Neural crest cell (in vitro differentiated cells): ENCODE measurements at regions not wholly inside any gene's neighbourhood (a gene's known extent, or its start where the extent isn't known, plus 50 kb on each side); places are given as distances from the start of the nearest gene placed in this dataset.
"Not testable (repeated sequence)": the region's sequence is repeated elsewhere in the genome, so short reads cannot be mapped to it uniquely, and the experiment has no call there.

ENCODE experiments used
- DNase-seq: peaks from one replicate; pipeline ENCODE4 v3.0.0; 2021; ENCODE audit warnings: low read depth, mixed read lengths, low spot score
- H3K27ac Mint-ChIP-seq: one replicate; pipeline ENCODE4 v1.8.0; 2021; ENCODE audit warnings: mild to moderate bottlenecking, mixed read lengths; ENCODE audit not compliant: unreplicated experiment
- H3K27me3 Mint-ChIP-seq: 2 replicates; pipeline ENCODE4 v1.8.0; 2021; ENCODE audit warnings: low read depth, mild to moderate bottlenecking, mixed read lengths
- H3K36me3 Mint-ChIP-seq: 2 replicates; pipeline ENCODE4 v1.8.0; 2021; ENCODE audit warnings: low read depth, mild to moderate bottlenecking, mixed read lengths
- H3K4me1 Mint-ChIP-seq: 2 replicates; pipeline ENCODE4 v1.8.0; 2021; ENCODE audit warnings: mixed read lengths
- H3K4me3 Mint-ChIP-seq: one replicate; pipeline ENCODE4 v1.8.0; 2021; ENCODE audit warnings: mild to moderate bottlenecking, mixed read lengths
- H3K9me3 Mint-ChIP-seq: 2 replicates; pipeline ENCODE4 v1.8.0; 2021; ENCODE audit warnings: mixed read lengths
- TF ChIP-seq, protein P1 (sequence below): fragments of 200-600 bp; sonication (generic); conservative IDR thresholded peaks from 2 replicates; pipeline ENCODE4 v1.5.0; 2021; ENCODE audit warnings: antibody characterized with exemption, mild to moderate bottlenecking

DNA sequence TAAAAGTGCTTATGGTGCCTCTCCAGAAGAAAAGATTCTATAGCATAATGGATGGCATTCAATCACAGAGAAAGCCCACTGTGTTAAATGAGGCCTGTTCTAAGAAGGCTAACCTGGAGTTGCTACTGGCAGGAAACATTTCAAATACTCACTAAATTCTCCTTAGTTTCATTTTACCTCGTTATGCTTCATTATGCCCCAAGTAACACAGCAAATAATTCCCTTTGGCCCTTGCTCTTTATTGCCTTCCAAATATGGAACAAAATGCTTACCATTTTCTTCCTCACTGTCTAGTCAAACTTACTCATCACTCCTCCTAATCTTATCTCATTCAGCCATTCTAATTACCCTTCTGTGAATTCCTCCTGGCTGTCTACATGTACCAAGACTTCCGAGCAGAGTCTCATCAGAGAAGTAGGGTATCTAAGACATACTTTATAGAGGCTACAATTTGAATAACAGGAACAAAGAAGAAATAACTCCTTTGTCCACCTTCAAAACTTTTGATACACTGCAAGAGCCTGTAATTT, 292.1 kb upstream of the CLEC14A start:
- H3K4me3 Mint-ChIP-seq: no peak overlapping the region
- H3K27ac Mint-ChIP-seq: no peak overlapping the region
- H3K4me1 Mint-ChIP-seq: peaks cover 20% of the 10 kb centered on the region

DNA sequence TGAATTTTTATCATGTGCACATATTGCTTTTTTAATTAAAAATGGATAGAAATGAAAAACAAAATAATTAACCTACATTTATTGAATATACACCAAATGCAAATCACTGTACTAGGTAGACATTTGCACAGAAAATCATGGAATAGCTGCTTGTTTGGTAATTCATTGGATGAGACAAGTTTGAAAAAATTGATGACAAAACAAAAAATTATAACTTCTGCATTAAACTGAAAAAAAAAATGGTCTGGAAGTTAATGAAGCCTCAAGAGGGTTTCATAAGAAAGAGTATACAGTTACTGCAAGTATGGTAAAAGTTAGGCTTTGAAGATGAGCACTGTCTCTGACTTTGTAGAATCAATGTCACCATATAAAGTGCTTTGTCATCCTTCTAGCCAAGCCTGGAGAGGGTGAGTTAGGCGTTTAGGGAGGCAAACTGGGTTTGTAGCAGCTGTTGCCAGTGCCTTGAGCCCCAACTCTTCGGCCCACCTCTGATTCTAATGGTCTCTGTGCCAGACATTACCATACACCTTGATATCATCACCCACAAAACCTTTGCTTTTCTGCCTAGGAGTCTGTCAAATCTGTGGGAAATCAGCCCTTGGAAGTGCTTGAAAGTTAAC, 291.1 kb upstream of the CLEC14A start:
- Mint-ChIP-seq H3K27me3 (no peaks in the 10 kb centered on the region), H3K36me3 (no peaks in the 10 kb centered on the region)

More for the DNA sequence above, 292.1 kb upstream of the CLEC14A start:
- Mint-ChIP-seq H3K9me3 (peaks cover 4% of the 10 kb centered on the region), H3K27me3 (no peaks in the 10 kb centered on the region), H3K36me3 (no peaks in the 10 kb centered on the region)
- TF ChIP-seq, protein P1, sequence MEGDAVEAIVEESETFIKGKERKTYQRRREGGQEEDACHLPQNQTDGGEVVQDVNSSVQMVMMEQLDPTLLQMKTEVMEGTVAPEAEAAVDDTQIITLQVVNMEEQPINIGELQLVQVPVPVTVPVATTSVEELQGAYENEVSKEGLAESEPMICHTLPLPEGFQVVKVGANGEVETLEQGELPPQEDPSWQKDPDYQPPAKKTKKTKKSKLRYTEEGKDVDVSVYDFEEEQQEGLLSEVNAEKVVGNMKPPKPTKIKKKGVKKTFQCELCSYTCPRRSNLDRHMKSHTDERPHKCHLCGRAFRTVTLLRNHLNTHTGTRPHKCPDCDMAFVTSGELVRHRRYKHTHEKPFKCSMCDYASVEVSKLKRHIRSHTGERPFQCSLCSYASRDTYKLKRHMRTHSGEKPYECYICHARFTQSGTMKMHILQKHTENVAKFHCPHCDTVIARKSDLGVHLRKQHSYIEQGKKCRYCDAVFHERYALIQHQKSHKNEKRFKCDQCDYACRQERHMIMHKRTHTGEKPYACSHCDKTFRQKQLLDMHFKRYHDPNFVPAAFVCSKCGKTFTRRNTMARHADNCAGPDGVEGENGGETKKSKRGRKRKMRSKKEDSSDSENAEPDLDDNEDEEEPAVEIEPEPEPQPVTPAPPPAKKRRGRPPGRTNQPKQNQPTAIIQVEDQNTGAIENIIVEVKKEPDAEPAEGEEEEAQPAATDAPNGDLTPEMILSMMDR: no peak
- no peak for DNase-seq

DNA sequence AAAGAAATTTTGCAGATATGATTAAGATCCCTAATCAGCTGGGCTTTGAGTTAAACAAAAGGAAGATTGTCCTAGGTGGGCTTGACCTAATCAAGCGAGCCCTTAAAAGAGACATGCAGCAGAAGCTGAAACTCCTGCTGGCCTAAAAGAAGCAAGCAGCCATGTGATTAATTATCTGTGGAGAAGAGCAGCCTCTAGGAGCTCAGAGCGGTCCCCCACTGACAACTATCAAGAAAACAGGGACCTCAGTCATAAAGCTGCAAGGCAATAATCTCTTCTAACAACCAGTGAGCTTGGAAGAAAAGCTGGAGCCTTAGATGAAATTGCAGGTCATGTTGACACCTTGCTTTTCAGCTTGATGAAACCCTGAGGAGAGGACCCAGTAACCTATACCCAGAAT, 288.9 kb upstream of the CLEC14A start:
- Mint-ChIP-seq H3K27me3 (no peaks in the 10 kb centered on the region), H3K4me3 (no peak overlapping the region), H3K27ac (no peak overlapping the region), H3K9me3 (peaks cover 4% of the 10 kb centered on the region), H3K36me3 (no peaks in the 10 kb centered on the region), H3K4me1 (peaks cover 20% of the 10 kb centered on the region)
- TF ChIP-seq, protein P1: no peak
- DNase-seq: no peak

More for the DNA sequence above, 291.1 kb upstream of the CLEC14A start:
- TF ChIP-seq, protein P1: no peak
- no peak overlapping the region for H3K4me3 Mint-ChIP-seq
- H3K27ac Mint-ChIP-seq: no peak overlapping the region
- H3K9me3 Mint-ChIP-seq: peaks cover 4% of the 10 kb centered on the region
- DNase-seq: no peak
- H3K4me1 Mint-ChIP-seq: peaks cover 20% of the 10 kb centered on the region

DNA sequence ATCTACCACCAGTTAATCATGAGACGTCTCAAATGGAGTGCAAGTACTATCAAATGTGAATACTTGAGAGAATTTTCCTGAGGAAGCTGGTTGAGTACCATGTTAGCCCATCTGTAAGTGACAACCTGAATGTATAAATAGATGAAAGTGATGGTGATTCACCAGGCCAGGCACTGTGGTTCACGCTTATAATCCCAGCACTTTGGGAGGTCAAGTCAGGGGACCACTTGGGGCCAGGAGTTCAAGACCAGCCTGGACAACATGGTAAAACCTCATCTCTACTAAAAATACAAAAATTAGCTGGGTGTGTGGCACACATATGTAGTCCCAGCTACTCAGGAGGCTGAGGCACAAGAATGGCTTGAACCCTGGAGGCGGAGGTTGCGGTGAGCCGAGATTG, 288.0 kb upstream of the CLEC14A start:
- not testable (repeated sequence) for DNase-seq, H3K27me3 Mint-ChIP-seq, H3K4me3 Mint-ChIP-seq, H3K36me3 Mint-ChIP-seq, H3K9me3 Mint-ChIP-seq, H3K27ac Mint-ChIP-seq
- peaks cover 20% of the 10 kb centered on the region for H3K4me1 Mint-ChIP-seq

DNA sequence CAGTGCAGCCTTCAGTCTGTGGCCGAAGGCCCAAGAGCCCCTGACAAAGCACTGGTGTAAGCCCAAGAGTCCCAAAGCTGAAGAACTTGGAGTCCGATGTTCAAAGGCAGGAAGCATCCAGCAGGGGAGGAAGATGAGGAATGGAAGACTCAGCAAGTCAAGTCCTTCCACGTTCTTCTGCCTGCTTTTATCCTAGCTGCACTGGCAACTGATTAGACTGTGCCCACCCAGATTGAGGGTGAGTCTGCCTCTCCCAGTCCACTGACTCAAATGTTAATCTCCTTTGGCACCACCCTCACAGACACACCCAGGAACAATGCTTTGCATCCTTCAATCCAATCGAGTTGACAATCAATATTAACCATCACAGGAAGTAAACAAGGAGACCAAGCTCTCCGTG, 282.2 kb upstream of the CLEC14A start:
- H3K4me1 Mint-ChIP-seq, H3K9me3 Mint-ChIP-seq, H3K27me3 Mint-ChIP-seq, DNase-seq, H3K36me3 Mint-ChIP-seq, H3K27ac Mint-ChIP-seq, H3K4me3 Mint-ChIP-seq: not testable (repeated sequence)

DNA sequence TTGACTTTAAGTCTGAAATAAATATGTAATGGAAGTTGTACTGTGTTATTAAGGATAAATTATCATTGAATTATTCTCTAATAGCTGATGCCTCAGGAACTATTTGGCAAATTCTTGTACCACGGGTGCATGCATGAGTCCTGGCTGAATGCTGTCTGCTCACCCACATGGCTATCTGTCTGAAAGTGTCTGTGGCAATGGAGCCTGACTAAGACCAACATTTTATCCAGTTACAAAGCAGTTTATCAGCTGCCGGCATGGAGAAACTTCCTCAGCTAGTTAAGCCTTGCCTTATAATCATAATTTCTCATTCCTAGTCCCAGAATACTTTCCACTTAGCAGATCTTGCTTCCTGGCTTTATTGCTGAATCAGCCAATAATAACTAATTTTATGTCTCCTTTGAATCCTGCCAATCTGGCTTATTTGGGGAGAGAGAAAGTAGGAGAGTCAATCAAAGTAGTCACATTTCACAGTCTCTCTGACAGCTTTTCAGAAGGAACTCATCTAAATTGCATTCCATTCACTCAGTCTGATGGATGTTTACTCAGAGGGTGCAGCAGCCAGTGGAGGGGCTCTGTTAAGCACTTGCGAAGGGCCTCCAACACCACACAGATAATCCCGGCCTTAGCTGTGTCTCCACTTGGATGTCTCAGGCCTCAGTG, 280.6 kb upstream of the CLEC14A start:
- Mint-ChIP-seq H3K27me3 (no peaks in the 10 kb centered on the region), H3K4me3 (no peak overlapping the region), H3K4me1 (peaks cover 6% of the 10 kb centered on the region), H3K9me3 (no peaks in the 10 kb centered on the region), H3K27ac (no peak overlapping the region), H3K36me3 (no peaks in the 10 kb centered on the region)
- TF ChIP-seq, protein P1: no peak
- no peak for DNase-seq
